Activated naive CD4-positive, alpha-beta T cell treated with anti-CD3 and anti-CD28 coated beads, Interleukin-2, amount 50 U/mL, for 24 hours (primary cell): ENCODE measurements at regions not wholly inside any gene's neighbourhood (a gene's known extent, or its start where the extent isn't known, plus 50 kb on each side); places are given as distances from the start of the nearest gene placed in this dataset.

Experiments
- H3K27ac Mint-ChIP-seq: one replicate; pipeline ENCODE4 v1.8.0; 2021; ENCODE audit warnings: mild to moderate bottlenecking, mixed read lengths
- H3K27me3 Mint-ChIP-seq: one replicate; pipeline ENCODE4 v1.8.0; 2021; ENCODE audit warnings: mixed read lengths
- H3K36me3 Mint-ChIP-seq: one replicate; pipeline ENCODE4 v1.8.0; 2021; ENCODE audit warnings: mixed read lengths
- H3K4me1 Mint-ChIP-seq: one replicate; pipeline ENCODE4 v1.8.0; 2021; ENCODE audit warnings: mixed read lengths
- H3K4me3 Mint-ChIP-seq: one replicate; pipeline ENCODE4 v1.8.0; 2021; ENCODE audit warnings: mild to moderate bottlenecking, mixed read lengths
- H3K9me3 Mint-ChIP-seq: one replicate; pipeline ENCODE4 v1.8.0; 2021; ENCODE audit warnings: mixed read lengths

- Mint-ChIP-seq H3K36me3 (no peaks in the 10 kb centered on the region), H3K4me1 (peaks cover 10% of the 10 kb centered on the region), H3K27ac (no peak overlapping the region), H3K9me3 (peaks cover under 1% of the 10 kb centered on the region), H3K4me3 (no peak overlapping the region), H3K27me3 (peaks cover 10% of the 10 kb centered on the region)
Observed at GRCh38 chr13:97106323-97106722, 112.0 kb upstream of the OXGR1 start.

- Mint-ChIP-seq H3K4me3 (no peak overlapping the region), H3K27ac (no peak overlapping the region), H3K36me3 (no peaks in the 10 kb centered on the region), H3K27me3 (peaks cover 7% of the 10 kb centered on the region), H3K9me3 (no peaks in the 10 kb centered on the region), H3K4me1 (peaks cover 10% of the 10 kb centered on the region)
Observed at GRCh38 chr13:97107815-97108529, 113.7 kb upstream of the OXGR1 start.

GRCh38 chr13:97108530-97108900 is 113.6 kb upstream of the MBNL2 start:
- Mint-ChIP-seq H3K4me3 (no peak overlapping the region), H3K36me3 (no peaks in the 10 kb centered on the region), H3K9me3 (no peaks in the 10 kb centered on the region), H3K4me1 (peaks cover 13% of the 10 kb centered on the region), H3K27me3 (peaks cover 4% of the 10 kb centered on the region), H3K27ac (no peak overlapping the region)

- Mint-ChIP-seq H3K36me3 (no peaks in the 10 kb centered on the region), H3K4me1 (peaks cover 18% of the 10 kb centered on the region), H3K27ac (no peak overlapping the region), H3K9me3 (no peaks in the 10 kb centered on the region), H3K4me3 (no peak overlapping the region), H3K27me3 (peaks cover 6% of the 10 kb centered on the region)
Observed at GRCh38 chr13:97109256-97109655, 112.9 kb upstream of the MBNL2 start.

- peaks cover 6% of the 10 kb centered on the region for H3K27me3 Mint-ChIP-seq
- no peak overlapping the region for H3K27ac Mint-ChIP-seq
- peaks cover 18% of the 10 kb centered on the region for H3K4me1 Mint-ChIP-seq
- H3K9me3 Mint-ChIP-seq: no peaks in the 10 kb centered on the region
- no peak overlapping the region for H3K4me3 Mint-ChIP-seq
- H3K36me3 Mint-ChIP-seq: no peaks in the 10 kb centered on the region
Observed at GRCh38 chr13:97109841-97110492, 112.2 kb upstream of the MBNL2 start.

GRCh38 chr13:97110936-97111335 is 111.2 kb upstream of the MBNL2 start:
- H3K4me1 Mint-ChIP-seq: peaks cover 18% of the 10 kb centered on the region
- no peaks in the 10 kb centered on the region for H3K36me3 Mint-ChIP-seq
- peaks cover 6% of the 10 kb centered on the region for H3K27me3 Mint-ChIP-seq
- no peak overlapping the region for H3K27ac Mint-ChIP-seq
- no peak overlapping the region for H3K4me3 Mint-ChIP-seq
- H3K9me3 Mint-ChIP-seq: no peaks in the 10 kb centered on the region

- Mint-ChIP-seq H3K36me3 (no peaks in the 10 kb centered on the region), H3K27ac (no peak overlapping the region), H3K9me3 (no peaks in the 10 kb centered on the region), H3K4me3 (no peak overlapping the region), H3K27me3 (peaks cover 6% of the 10 kb centered on the region), H3K4me1 (peaks cover 18% of the 10 kb centered on the region)
Observed at GRCh38 chr13:97111756-97112155, 110.4 kb upstream of the MBNL2 start.

GRCh38 chr13:97112446-97113152 is 109.5 kb upstream of the MBNL2 start:
- no peaks in the 10 kb centered on the region for H3K9me3 Mint-ChIP-seq
- H3K4me1 Mint-ChIP-seq: peaks cover 18% of the 10 kb centered on the region
- H3K27ac Mint-ChIP-seq: no peak overlapping the region
- H3K4me3 Mint-ChIP-seq: no peak overlapping the region
- H3K27me3 Mint-ChIP-seq: peaks cover 6% of the 10 kb centered on the region
- H3K36me3 Mint-ChIP-seq: no peaks in the 10 kb centered on the region

- Mint-ChIP-seq H3K27ac (peak overlapping the region; percentile 25), H3K4me3 (no peak overlapping the region), H3K4me1 (peaks cover 18% of the 10 kb centered on the region), H3K36me3 (no peaks in the 10 kb centered on the region), H3K27me3 (peaks cover 8% of the 10 kb centered on the region), H3K9me3 (no peaks in the 10 kb centered on the region)
Observed at GRCh38 chr13:97113231-97114001, 108.7 kb upstream of the MBNL2 start.

- H3K27me3 Mint-ChIP-seq: peaks cover 6% of the 10 kb centered on the region
- H3K27ac Mint-ChIP-seq: no peak overlapping the region
- H3K4me3 Mint-ChIP-seq: no peak overlapping the region
- no peaks in the 10 kb centered on the region for H3K9me3 Mint-ChIP-seq
- peaks cover 16% of the 10 kb centered on the region for H3K4me1 Mint-ChIP-seq
- H3K36me3 Mint-ChIP-seq: no peaks in the 10 kb centered on the region
Observed at GRCh38 chr13:97114651-97115050, 107.5 kb upstream of the MBNL2 start.

- peaks cover 5% of the 10 kb centered on the region for H3K27me3 Mint-ChIP-seq
Observed at GRCh38 chr13:97116754-97117153, 105.4 kb upstream of the MBNL2 start.

GRCh38 chr13:97117388-97117910 is 104.7 kb upstream of the MBNL2 start:
- Mint-ChIP-seq H3K4me1 (peaks cover 8% of the 10 kb centered on the region), H3K4me3 (no peak overlapping the region), H3K27me3 (peaks cover 5% of the 10 kb centered on the region), H3K36me3 (no peaks in the 10 kb centered on the region), H3K9me3 (no peaks in the 10 kb centered on the region), H3K27ac (no peak overlapping the region)

More at GRCh38 chr13:97116754-97117153, 105.4 kb upstream of the MBNL2 start:
- H3K4me3 Mint-ChIP-seq: no peak overlapping the region
- no peaks in the 10 kb centered on the region for H3K9me3 Mint-ChIP-seq
- H3K4me1 Mint-ChIP-seq: peaks cover 8% of the 10 kb centered on the region
- H3K36me3 Mint-ChIP-seq: no peaks in the 10 kb centered on the region
- H3K27ac Mint-ChIP-seq: no peak overlapping the region

- Mint-ChIP-seq H3K9me3 (no peaks in the 10 kb centered on the region), H3K4me1 (no peaks in the 10 kb centered on the region), H3K4me3 (no peak overlapping the region), H3K27ac (no peak overlapping the region), H3K27me3 (peaks cover 13% of the 10 kb centered on the region), H3K36me3 (no peaks in the 10 kb centered on the region)
Observed at GRCh38 chr13:97119943-97120342, 102.2 kb upstream of the MBNL2 start.

- H3K27me3 Mint-ChIP-seq: peaks cover 13% of the 10 kb centered on the region
Observed at GRCh38 chr13:97120346-97120745, 101.8 kb upstream of the MBNL2 start.

GRCh38 chr13:97120976-97121375 is 101.2 kb upstream of the MBNL2 start:
- Mint-ChIP-seq H3K4me3 (no peak overlapping the region), H3K27ac (no peak overlapping the region), H3K27me3 (peaks cover 14% of the 10 kb centered on the region), H3K36me3 (no peaks in the 10 kb centered on the region), H3K9me3 (no peaks in the 10 kb centered on the region), H3K4me1 (no peaks in the 10 kb centered on the region)

More at GRCh38 chr13:97120346-97120745, 101.8 kb upstream of the MBNL2 start:
- Mint-ChIP-seq H3K9me3 (no peaks in the 10 kb centered on the region), H3K4me3 (no peak overlapping the region), H3K4me1 (no peaks in the 10 kb centered on the region), H3K36me3 (no peaks in the 10 kb centered on the region), H3K27ac (no peak overlapping the region)
